Stomach smooth muscle (tissue), 2 donors: ENCODE measurements at regions not wholly inside any gene's neighbourhood (a gene's known extent, or its start where the extent isn't known, plus 50 kb on each side); places are given as distances from the start of the nearest gene placed in this dataset.

Source experiments
- H3K27ac ChIP-seq: one replicate; pipeline ENCODE4 v1.7.0; 2013; ENCODE audit warnings: mild to moderate bottlenecking, low read length, inconsistent platforms
- H3K27me3 ChIP-seq, 2 donors: one replicate each; pipeline ENCODE4 v1.7.0; 2013; ENCODE audit warnings: low read length in 2 of 2; ENCODE audit not compliant: insufficient read depth in 2 of 2, control insufficient read depth in 1 of 2
- H3K36me3 ChIP-seq, 2 donors: one replicate each; pipeline ENCODE4 v1.7.0; 2013; ENCODE audit warnings: low read length in 2 of 2; ENCODE audit not compliant: control insufficient read depth in 2 of 2, insufficient read depth in 2 of 2
- H3K4me1 ChIP-seq: one replicate; pipeline ENCODE4 v1.7.0; 2013; ENCODE audit warnings: low read length; ENCODE audit not compliant: control insufficient read depth, insufficient read depth
- H3K4me3 ChIP-seq, 2 donors: one replicate each; pipeline ENCODE4 v1.7.0; 2013; ENCODE audit warnings: low read length in 2 of 2
- H3K9ac ChIP-seq, 2 donors: one replicate each; pipeline ENCODE4 v1.7.0; 2013; ENCODE audit warnings: low read length in 2 of 2, mild to moderate bottlenecking in 1 of 2
- H3K9me3 ChIP-seq, 2 donors: one replicate each; pipeline ENCODE4 v1.7.0; 2013; ENCODE audit warnings: low read length in 2 of 2; ENCODE audit not compliant: control insufficient read depth in 2 of 2
- donor health status: healthy.
- donor health status: Pancreatic carcinoma.

DNA sequence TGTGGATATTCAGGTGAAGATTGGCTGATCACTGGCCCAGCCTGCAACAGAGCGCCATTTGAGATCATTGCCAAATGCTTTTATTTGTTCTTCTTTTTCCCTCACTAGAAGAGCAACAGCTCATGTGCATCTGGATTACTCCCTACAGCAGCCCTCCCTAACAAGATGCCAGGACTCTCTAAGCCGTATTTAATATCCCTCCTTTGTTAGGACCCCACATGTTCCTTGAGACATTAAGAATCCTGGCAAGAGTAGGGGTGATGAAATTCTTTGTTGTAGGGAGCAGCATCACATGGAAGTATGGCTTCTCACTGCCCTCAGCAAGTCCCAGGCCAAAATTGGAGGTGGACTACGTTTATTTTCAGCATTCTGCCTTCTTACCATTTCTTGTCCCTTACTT is 167.8 kb downstream of the PAX1 start:
- H3K27ac ChIP-seq = no peak overlapping the region
- H3K9ac ChIP-seq = no peak overlapping the region
- no peaks in the 10 kb centered on the region for H3K9me3 ChIP-seq
- no peak overlapping the region for H3K4me3 ChIP-seq
- no peaks in the 10 kb centered on the region for H3K27me3 ChIP-seq
- H3K4me1 ChIP-seq = no peaks in the 10 kb centered on the region
- no peaks in the 10 kb centered on the region for H3K36me3 ChIP-seq

DNA sequence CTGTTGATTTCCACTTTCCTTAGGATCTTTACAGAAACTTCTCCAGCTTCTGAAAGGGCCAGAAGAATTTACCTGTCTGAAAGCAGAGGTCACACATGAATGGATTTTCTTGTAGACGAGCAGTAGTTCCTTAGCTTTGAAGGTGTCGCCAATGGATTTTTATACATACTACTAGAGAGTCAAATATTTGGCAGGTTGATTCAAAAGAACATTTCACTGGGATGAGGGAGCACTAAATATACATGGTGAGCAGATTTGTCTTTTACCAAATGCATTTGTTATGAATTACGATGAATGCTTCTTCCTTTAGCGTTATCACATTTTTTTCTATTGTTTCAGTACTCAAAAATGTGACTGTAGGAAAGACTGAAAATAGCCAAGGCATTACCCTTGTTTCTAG is 162.3 kb downstream of the PAX1 start:
- no peaks in the 10 kb centered on the region for H3K4me1 ChIP-seq

DNA sequence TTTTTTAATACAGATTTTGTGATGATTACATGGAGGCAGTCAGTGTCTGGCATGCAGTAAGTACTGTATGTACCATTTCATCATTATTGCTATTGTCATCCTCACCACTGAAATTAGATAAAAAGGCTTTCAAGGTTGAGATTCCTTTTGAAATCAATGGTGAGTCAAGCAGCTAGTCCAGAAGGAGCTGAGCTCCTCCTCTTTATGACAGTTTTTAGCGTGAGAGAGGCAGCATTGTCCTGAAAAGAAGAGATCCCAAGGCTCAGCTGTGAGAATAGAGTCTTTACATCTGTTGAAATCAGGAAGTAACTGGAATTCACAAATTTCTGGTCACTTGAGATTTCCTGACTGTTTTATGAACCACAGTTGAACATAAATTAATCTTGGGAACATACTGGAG is 161.9 kb downstream of the PAX1 start:
- Histone ChIP-seq H3K9me3 (peaks cover 0 to 4% of the 10 kb centered on the region in 2 donors), H3K4me3 (no peak overlapping the region), H3K27me3 (no peaks in the 10 kb centered on the region), H3K4me1 (no peaks in the 10 kb centered on the region), H3K9ac (no peak overlapping the region), H3K36me3 (no peaks in the 10 kb centered on the region), H3K27ac (no peak overlapping the region)

More for the DNA sequence above, 162.3 kb downstream of the PAX1 start:
- H3K27me3 ChIP-seq = no peaks in the 10 kb centered on the region
- H3K9me3 ChIP-seq = no peaks in the 10 kb centered on the region
- no peak overlapping the region for H3K27ac ChIP-seq
- no peak overlapping the region for H3K9ac ChIP-seq
- no peaks in the 10 kb centered on the region for H3K36me3 ChIP-seq
- no peak overlapping the region for H3K4me3 ChIP-seq

DNA sequence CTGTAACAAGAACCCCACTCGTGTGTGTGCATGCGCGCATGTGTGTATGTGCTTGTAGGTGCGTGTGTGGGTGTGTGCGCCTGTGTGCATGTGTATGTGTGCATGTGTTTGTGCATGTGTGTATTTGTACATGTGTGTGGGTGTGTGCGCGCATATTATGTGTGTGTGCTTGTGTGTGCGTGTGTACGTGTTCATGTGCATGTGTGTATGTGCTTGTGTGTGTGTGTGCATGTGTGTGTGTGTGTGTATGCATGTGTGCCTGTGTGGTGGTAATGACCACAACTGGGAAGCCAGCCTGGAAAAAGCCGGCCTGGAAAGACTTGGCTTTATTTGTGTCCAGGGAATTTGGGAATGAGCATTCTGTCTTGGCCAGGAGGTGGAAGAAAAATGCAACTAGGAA is 157.5 kb downstream of the PAX1 start:
- Histone ChIP-seq H3K4me1 (no peaks in the 10 kb centered on the region), H3K27ac (no peak overlapping the region)

DNA sequence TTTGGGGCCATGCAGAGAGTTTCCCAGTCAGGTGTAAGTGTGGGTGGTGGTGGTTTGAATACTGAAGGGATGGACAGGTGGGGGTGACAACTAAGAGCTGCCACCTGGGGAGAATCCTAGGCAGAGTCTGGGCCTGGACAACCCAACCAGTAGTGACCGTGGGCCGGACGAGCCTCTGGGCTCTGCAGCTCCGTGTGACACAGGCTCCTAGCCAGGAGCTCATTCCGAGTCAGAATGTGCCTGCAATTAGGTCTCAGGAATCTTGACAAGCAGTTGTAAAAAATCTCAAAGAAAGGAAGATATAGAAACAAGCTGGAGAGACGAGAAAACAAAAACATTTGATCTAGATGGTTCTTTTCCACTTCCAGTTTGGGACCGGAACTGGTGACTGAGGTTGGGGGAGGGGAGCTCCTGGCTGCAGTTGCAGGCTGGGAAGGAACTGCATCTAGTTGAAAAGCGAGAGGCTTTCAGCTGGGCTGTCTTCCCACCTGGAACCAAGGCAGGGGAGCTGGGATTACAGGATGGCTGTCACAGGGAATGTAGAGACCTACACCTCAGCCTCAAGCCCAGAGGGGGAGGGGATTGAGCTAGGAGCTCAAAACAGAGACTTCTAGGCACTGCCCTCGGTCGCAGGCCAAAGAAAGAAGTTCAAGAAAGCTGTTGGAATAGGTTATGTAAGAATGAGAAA is 156.9 kb downstream of the PAX1 start:
- no peaks in the 10 kb centered on the region for H3K4me1 ChIP-seq
- peaks cover 0 to 10% of the 10 kb centered on the region in 2 donors for H3K9me3 ChIP-seq
- H3K36me3 ChIP-seq = no peaks in the 10 kb centered on the region
- no peak overlapping the region for H3K9ac ChIP-seq
- no peak overlapping the region for H3K27ac ChIP-seq
- no peak overlapping the region for H3K4me3 ChIP-seq
- H3K27me3 ChIP-seq = no peaks in the 10 kb centered on the region

More for the DNA sequence above, 157.5 kb downstream of the PAX1 start:
- no peaks in the 10 kb centered on the region for H3K27me3 ChIP-seq
- H3K36me3 ChIP-seq = no peaks in the 10 kb centered on the region
- H3K4me3 ChIP-seq = no peak overlapping the region
- H3K9me3 ChIP-seq = peaks cover 0 to 10% of the 10 kb centered on the region in 2 donors
- no peak overlapping the region for H3K9ac ChIP-seq

DNA sequence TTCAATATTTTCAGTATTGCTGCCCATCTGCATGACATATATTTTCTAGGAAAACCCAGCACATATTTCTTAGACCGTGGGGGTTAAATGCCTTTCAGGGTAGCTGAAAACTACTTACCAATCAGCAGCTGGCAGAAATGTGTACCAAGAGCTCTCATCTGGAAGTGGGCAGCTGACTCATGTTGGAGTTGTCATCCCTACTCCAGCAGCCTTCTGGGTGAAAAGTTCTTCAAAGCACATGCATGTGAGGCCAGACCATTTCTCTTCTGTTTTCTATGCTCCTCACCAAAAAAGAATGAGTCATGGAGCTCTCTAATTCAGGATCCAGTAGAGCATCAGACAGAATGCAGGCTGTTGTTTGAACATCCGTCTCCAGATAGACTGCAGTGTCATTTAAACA is 135.5 kb downstream of the PAX1 start:
- Histone ChIP-seq H3K27ac (no peak overlapping the region), H3K4me3 (no peak overlapping the region), H3K36me3 (no peaks in the 10 kb centered on the region), H3K9ac (no peak overlapping the region), H3K9me3 (peaks cover 0 to 3% of the 10 kb centered on the region in 2 donors), H3K27me3 (no peaks in the 10 kb centered on the region), H3K4me1 (no peaks in the 10 kb centered on the region)

DNA sequence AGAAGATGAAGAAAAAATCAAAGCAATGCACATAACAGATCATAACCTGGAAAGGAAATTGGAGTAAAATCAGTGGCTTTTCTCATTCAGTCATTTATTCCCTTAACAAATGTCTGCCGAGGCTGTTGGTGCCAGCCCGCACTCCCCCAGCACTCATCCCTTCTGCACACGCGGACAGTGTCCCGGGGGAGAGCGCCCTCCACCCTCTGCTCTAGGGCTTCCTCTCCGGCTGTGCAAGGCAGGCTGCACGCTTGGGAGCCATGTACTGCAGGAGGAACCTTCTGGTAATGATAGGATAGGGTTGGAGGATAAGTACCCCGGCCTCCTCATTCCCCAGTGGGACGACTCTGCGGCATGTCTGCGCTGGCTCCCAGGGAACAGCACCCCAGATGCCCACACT is 134.5 kb downstream of the PAX1 start:
- H3K9ac ChIP-seq = no peak overlapping the region
- no peak overlapping the region for H3K4me3 ChIP-seq
- H3K36me3 ChIP-seq = no peaks in the 10 kb centered on the region
- H3K27ac ChIP-seq = no peak overlapping the region
- H3K9me3 ChIP-seq = peaks cover 0 to 3% of the 10 kb centered on the region in 2 donors
- no peaks in the 10 kb centered on the region for H3K4me1 ChIP-seq
- no peaks in the 10 kb centered on the region for H3K27me3 ChIP-seq

DNA sequence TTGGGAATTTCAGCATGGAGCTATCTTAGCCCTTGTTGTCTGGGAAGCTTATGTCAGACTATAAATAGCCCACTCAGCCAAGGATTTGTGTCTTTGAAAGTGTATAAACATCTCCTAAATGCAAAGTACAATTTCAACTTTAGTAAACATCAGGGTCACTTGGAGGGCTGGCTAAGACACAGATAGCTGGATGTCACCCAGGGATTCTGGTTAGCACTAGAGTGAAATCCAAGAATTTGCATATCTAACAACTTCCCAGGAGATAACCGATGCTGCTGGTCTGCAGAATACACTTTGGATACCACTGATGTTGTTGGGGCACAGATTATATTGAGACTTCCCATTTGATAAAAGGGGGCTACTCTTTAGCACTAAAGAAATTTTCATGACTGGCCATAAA is 130.9 kb downstream of the PAX1 start:
- H3K4me1 ChIP-seq = no peaks in the 10 kb centered on the region
- peaks cover 0 to 2% of the 10 kb centered on the region in 2 donors for H3K27me3 ChIP-seq
- no peak overlapping the region for H3K27ac ChIP-seq
- no peak overlapping the region for H3K4me3 ChIP-seq
- no peaks in the 10 kb centered on the region for H3K36me3 ChIP-seq
- no peak overlapping the region for H3K9ac ChIP-seq
- no peaks in the 10 kb centered on the region for H3K9me3 ChIP-seq

DNA sequence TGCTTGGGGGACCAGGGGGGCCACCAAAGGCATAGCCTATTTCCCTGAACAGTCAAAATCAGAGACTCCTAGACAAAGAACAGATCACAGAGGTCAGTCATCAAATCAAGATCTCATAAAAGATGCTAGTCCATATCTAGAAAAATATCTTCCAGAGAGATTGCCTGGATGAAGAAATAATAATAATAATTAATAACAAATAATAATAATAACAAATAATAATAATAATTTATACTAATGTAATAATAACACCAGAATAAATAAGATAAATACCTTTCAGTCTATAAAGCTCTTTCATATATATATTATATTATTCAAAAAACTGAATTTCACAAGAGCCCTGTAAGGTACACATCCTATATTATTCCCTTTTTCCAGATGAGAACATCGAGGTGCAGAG is 129.6 kb downstream of the PAX1 start:
- Histone ChIP-seq H3K4me1 (no peaks in the 10 kb centered on the region), H3K4me3 (no peak overlapping the region), H3K27me3 (peaks cover 0 to 2% of the 10 kb centered on the region in 2 donors), H3K9ac (no peak overlapping the region), H3K27ac (no peak overlapping the region), H3K36me3 (no peaks in the 10 kb centered on the region), H3K9me3 (no peaks in the 10 kb centered on the region)

DNA sequence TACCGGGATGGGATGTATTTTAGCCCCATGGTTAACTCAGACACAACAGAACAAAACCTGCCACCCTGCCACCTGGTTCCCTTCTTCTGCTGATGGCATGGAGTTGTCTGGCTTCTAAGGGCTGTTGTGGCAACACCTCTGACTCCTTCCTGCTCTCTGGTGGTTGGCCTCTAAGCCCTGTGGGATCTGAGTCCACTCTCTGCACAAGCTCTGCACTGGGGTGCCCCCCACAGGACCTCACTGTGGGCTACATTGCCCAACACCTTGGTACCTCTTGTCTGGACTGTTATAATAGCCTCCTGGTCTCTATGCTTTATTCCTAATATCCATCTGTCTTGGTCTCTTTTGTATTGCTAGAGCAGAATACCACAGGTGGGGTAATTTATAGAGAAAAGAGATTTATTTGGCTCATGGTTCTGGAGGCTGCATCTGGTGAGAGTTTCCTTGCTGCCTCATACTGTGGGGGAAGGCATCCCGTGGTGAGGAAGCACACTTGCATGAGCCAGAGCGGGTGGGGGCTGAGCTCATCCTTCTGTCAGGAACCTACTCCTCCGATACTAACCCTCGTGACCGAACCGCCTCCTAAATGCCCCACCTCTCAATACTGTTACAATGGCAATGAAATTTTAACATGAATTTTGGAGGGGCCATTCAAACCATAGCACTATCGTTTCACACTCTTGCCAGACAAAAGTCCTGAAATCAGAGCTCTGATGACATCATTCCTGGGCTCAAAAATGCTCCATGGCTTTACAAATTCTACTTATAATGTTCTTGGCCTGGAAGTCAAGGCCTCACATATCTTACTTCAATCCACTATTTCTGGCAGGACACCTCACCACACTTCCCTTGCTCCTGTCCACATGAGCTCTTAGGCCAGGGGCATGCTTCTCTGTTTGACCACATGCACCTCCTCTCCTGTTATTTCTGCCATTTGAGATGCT is 127.2 kb downstream of the PAX1 start:
- Histone ChIP-seq H3K36me3 (no peaks in the 10 kb centered on the region), H3K4me1 (no peaks in the 10 kb centered on the region), H3K27me3 (peaks cover 0 to 2% of the 10 kb centered on the region in 2 donors), H3K9ac (no peak overlapping the region), H3K4me3 (no peak overlapping the region), H3K27ac (no peak overlapping the region), H3K9me3 (no peaks in the 10 kb centered on the region)

DNA sequence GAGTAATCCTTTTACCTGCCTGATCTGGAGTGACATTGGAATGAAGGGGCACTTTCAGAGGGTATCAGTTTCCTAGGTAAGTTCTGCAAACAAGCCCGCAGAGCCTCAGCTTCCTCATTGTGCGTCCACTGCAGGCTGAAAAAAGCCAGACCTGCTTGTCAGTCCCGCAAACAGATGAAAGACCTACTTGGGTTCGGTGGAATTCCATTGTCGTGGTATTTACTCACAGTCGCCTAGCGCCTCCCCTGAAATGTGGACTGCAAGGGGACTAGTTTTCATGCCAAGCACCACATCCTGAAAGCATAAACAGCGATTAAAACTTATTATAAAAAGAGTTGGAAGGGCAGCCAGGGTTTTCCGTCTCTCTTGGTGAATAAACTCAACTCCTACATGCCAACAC is 121.5 kb downstream of the PAX1 start:
- Histone ChIP-seq H3K4me3 (no peak overlapping the region), H3K36me3 (no peaks in the 10 kb centered on the region), H3K27me3 (peaks cover 0 to 2% of the 10 kb centered on the region in 2 donors), H3K27ac (no peak overlapping the region), H3K9me3 (peaks cover 0 to 3% of the 10 kb centered on the region in 2 donors), H3K9ac (no peak overlapping the region), H3K4me1 (no peaks in the 10 kb centered on the region)
